ENCODE measurements at regions not wholly inside any gene's neighbourhood (a gene's known extent, or its start where the extent isn't known, plus 50 kb on each side); places are given as distances from the start of the nearest gene placed in this dataset.
"Not testable (repeated sequence)": the region's sequence is repeated elsewhere in the genome, so short reads cannot be mapped to it uniquely, and the experiment has no call there.

DNA sequence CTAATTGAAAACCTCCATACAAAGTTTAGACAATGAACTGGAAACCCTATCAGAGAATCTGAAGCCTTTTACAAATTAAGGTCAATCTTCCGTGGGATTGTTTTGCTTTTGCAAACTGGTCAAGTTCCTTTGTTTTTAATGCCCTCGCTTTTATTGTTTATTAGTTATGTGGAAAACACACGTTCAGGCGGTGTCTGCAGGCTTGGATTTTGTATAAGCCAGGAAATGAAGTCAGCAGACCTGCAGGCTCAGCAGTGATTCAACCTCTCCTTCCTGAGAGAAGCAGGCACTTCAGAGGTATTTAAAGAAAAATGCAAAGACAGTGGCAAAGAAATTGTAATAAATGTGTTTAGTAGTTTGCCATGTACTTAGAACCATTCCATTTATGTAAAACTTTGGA lies 103.4 kb upstream of the PDE10A start:
- no peak for DNase-seq (ENCODE audit: extremely low read depth in 1 of 2, low read depth in 1 of 2)

GRCh38 chr6:165766026-165766425 lies 103.0 kb upstream of the PDE10A start:
- no peak for DNase-seq (ENCODE audit: extremely low read depth in 1 of 2, low read depth in 1 of 2)

DNA sequence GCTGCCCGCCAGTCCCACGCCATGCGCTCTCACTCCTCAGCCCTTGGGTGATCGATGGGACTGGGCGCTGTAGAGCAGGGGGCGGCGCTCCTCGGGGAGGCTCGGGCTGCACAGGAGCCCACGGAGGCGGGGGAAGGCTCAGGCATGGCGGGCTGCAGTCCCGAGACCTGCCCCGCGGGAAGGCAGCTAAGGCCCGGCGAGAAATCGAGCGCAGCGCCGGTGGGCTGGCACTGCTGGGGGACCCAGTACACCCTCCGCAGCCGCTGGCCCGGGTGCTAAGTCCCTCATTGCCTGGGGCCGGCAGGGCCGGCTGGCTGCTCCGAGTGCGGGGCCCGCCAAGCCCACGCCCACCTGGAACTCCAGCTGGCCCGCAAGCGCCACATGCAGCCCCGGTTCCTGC lies 102.2 kb upstream of the PDE10A start:
- DNase-seq (ENCODE audit: extremely low read depth in 1 of 2, low read depth in 1 of 2): not testable (repeated sequence)

DNA sequence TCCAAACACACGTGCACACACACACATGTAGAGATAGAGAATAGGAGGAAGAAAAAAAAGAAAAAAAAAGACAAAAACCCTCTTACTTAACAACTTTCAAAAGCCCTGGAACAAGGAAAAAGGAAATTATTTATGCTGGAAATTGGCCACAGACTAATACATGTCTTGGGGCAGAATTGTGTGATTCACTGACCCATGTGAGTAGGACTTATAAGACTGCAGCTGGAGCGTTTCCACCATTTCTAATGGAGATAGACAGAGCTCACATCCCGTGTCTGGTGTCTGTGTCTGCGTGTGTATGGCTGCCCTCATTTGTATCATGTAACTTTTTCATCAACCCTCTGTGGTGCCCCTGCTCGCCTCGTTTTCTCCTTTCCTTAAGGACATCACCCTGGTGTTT lies 99.8 kb upstream of the PDE10A start:
- no peak for DNase-seq (ENCODE audit: extremely low read depth in 1 of 2, low read depth in 1 of 2)

GRCh38 chr6:165762125-165762524 lies 99.1 kb upstream of the PDE10A start:
- no peak for DNase-seq (ENCODE audit: extremely low read depth in 1 of 2, low read depth in 1 of 2)

GRCh38 chr6:165760803-165761185 lies 97.8 kb upstream of the PDE10A start:
- no peak for DNase-seq (ENCODE audit: extremely low read depth in 1 of 2, low read depth in 1 of 2)

DNA sequence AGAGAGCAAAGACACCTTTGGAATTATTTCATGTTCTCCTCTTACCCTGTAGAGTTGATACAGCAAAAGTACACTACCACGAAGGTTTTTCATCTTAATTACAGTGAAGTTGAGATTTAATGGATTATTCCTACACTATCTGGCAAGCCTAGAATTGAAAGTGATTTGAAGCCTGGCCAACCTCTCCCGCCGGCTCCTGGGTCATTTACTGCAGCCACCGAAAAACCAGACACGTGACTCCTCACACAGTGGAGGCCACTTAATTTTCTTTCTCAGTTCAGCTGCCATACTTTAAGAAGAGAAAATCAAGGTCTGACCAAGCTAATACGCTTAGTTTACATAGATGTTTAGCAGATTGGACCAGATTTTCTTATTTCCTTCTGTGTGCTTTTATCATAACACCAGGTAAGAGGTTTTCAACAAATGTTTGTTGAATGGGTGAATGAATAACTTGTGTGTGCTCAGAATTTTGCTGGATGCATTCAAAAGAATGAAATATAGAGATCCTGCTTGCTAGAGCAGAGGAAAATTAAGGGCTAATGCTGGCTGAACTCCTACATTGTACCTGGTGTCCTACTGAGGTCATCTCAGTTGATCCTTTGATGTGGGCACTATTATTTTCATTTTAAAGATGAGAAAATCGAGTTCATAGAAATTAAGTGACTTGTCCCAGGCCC lies 97.2 kb upstream of the PDE10A start:
- DNase-seq (ENCODE audit: extremely low read depth in 1 of 2, low read depth in 1 of 2): no peak

DNA sequence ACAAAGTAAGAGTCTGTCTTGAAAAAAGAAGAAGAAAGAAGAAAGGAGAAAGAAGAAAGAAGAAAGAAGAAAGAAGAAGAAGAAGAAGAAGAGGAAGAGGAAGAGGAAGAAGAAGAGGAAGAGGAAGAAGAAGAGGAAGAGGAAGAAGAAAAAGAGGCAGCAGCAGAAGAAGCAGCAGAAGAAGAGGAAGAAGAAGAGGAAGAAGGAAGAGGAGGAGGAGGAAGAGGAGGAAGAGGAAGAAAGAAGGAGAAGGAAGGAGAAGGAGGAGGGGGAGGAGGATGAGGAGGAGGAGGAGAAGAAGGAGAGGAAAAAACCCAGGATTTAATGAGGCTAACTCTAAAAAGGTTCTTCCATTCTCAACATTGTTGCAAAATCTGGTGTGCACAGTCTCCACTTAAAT lies 95.4 kb upstream of the PDE10A start:
- no peak for DNase-seq (ENCODE audit: extremely low read depth in 1 of 2, low read depth in 1 of 2)

DNA sequence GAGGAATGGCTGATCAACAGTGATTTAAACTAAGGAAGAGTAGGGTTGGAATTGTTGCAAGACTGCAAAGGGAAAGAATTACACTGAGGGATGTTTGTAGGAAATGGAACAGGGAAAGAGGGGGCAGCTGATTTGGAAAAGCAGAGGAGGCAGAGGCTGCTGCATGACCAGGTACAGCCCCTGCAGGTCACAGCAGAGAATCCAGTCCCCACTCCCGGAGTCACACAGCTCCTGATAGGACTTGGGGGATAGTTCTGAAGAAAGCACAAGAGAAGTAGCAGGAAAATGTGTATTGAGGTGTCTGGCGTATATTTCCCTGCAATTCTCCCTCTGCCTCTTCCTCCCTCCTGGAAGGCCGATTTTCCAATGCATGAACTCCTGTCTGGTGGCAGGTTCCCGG lies 92.5 kb upstream of the PDE10A start:
- DNase-seq (ENCODE audit: extremely low read depth in 1 of 2, low read depth in 1 of 2): no peak

- no peak for DNase-seq (ENCODE audit: extremely low read depth in 1 of 2, low read depth in 1 of 2)
These were observed 90.5 kb upstream of the PDE10A start for GRCh38 chr6:165753506-165753905.

DNA sequence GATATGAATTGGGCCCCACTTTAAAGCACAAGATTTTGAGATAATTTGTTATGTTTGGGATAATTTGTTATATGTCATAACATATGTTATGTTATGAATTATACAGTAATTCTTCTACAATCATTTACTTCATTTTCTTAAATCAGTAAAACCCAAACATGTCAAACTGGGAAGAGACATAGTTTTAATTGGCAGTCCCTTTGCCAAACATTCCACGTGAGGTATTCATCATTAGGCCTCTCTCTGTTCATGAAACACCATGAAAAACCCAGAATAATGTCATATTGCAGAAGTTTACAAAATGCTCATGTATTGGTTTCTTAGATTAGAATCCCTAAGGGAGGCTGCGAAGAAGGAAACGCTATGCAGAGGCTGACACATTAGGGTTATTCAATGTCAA lies 89.4 kb upstream of the PDE10A start:
- DNase-seq (ENCODE audit: extremely low read depth in 1 of 2, low read depth in 1 of 2): no peak

GRCh38 chr6:165751486-165751885 lies 88.4 kb upstream of the PDE10A start:
- DNase-seq (ENCODE audit: extremely low read depth in 1 of 2, low read depth in 1 of 2): no peak

DNA sequence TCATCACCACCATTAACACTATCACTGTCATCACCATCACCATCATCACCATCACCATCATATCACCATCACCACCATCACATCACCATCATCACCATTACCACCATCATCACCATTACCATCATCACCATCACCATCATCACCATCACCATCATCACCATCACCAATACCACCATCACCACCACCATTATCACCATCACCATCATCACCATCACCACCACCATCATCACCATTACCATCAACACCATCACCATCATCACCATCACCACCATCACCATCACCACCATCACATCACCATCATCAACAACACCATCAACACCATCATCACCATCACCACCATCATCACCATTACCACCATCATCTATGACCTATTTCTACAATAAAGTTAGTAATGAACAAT lies 86.1 kb upstream of the PDE10A start:
- no peak for DNase-seq (ENCODE audit: extremely low read depth in 1 of 2, low read depth in 1 of 2)

DNA sequence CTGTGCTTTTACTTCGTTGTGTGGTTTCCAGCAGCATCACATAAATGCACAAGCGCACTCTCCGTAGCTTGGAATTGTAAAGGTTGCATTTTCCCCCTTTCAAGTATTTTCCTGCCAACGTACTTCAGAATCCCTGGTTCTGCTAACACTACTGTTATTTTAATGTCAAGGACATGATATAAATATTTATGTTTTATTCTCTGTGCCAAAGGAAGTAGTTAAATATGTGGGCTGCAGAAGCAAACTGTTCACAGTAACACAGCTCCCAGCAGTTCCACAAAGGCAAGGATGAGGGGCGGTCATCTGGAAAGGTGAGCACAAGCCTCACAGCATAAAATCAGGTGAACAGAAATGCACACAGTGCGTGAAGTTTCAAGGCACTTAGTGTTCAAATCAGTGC lies 85.3 kb upstream of the PDE10A start:
- no peak for DNase-seq (ENCODE audit: extremely low read depth in 1 of 2, low read depth in 1 of 2)

DNA sequence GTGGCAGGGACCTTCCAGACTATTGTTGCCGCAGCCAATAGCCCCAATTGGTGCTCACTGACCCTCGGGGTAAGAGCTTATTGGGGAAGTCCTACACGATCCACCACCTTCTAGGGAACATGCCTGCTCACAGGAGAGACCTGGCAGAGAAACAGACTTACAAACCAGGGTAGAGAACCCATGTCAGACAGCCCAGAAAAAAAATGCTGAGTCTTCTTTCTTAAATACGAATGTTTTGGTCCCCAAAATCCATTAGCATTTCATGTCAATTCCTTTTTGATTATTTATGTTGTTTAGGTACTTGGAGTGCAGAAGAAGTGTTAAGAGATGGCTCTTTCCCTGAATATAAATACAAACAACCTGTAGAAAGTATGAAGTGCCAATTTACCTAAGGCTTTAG lies 84.9 kb upstream of the PDE10A start:
- no peak for DNase-seq (ENCODE audit: extremely low read depth in 1 of 2, low read depth in 1 of 2)

DNA sequence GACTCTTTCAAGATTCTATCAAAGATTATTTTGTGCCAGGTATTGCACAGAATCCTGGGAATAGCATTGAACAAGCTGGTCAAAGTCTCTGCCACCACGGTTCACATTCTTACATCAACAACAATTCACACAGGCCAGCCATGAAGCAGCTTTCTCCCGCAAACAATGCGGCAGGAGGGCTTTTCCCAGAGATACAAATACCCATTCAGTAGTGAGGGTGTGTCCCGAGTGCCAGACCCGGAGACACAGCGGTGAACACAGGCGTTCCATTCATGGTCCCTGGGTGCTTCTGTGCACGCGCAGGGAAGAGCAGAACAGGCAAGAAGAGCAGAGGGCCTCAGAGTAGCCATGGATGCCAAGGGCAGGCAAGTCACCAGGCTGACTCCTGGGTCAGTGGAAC lies 83.3 kb upstream of the PDE10A start:
- DNase-seq (ENCODE audit: extremely low read depth in 1 of 2, low read depth in 1 of 2): no peak

GRCh38 chr6:165745492-165745891 lies 82.5 kb upstream of the PDE10A start:
- no peak for DNase-seq (ENCODE audit: extremely low read depth in 1 of 2, low read depth in 1 of 2)

DNA sequence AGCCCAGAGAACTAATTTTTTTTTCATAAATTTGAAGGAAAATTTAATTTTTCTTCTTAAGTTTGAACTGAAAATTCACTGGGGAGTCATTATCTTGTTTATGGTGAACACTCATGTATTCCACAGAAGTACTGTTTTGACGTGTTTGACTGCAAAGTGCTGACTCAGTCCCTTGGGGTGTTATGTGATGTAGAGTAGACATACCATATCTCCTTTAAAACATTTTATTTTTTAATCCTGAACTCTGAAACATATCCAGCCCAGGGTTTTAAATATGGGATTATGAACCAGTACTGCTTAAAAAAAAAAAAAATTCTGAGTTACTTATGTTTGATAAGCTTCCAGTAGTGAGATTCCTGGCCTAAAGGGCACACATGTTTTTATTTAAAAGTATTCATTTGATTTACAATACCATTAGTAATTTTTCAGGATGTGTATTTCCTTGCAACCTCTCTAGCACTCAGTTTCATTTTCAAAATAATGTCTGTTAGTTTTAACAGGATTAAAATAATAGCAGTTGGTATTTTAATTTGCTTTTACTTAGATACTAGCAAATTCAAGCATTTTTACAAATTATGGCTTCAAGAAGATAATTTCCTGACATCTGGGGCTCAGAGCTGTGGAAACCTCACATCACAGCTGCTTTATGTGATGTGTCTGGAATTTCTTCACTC lies 81.7 kb upstream of the PDE10A start:
- no peak for DNase-seq (ENCODE audit: extremely low read depth in 1 of 2, low read depth in 1 of 2)

GRCh38 chr6:165743366-165743898 lies 80.4 kb upstream of the PDE10A start:
- no peak for DNase-seq (ENCODE audit: extremely low read depth in 1 of 2, low read depth in 1 of 2)

DNA sequence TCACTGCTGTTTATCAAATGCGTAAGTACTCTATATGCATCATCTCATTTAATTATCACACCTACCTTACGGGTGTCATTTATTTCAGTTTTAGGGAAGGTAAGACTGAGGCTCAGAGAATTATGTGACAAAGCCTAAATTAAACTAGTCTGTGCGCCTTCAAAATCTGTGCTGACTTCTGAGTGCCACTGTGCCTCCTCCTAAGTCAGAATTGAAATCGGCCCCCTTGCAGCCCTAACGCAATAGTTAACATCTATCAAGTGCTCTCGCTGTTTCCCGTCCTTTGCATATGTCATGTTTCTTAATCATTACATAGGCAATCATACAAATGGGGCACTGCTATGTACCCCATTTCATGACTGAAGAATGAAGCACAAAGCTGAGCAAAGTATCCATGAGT lies 79.0 kb upstream of the PDE10A start:
- DNase-seq (ENCODE audit: extremely low read depth in 1 of 2, low read depth in 1 of 2): no peak

DNA sequence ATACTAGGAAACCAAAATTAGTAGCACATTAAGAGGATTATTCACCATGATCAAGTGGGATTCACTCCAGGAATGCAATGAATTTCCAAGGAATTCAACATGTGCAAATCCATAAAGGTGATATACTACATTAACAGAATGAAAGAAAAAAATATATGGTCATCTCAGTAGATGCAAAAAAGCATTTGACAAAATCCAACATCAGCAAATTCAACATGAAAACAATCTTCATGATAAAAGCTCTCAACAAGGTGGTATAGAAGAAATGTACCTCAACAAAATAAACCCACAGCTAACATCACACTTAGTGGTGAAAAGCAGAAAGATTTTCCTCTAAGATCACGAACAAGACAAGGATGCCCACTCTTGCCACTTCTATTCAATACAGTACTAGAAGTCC lies 74.4 kb upstream of the PDE10A start:
- DNase-seq (ENCODE audit: extremely low read depth in 1 of 2, low read depth in 1 of 2): no peak

- DNase-seq (ENCODE audit: extremely low read depth in 1 of 2, low read depth in 1 of 2): no peak
These were observed 72.0 kb upstream of the PDE10A start for GRCh38 chr6:165735065-165735464.

GRCh38 chr6:165733489-165733791 lies 70.4 kb upstream of the PDE10A start:
- no peak for DNase-seq (ENCODE audit: extremely low read depth in 1 of 2, low read depth in 1 of 2)

Measured in activated CD8-positive, alpha-beta memory T cell treated with anti-CD3 and anti-CD28 coated beads for 1 hour (primary cell).